NB4 (cell line): ENCODE measurements at regions not wholly inside any gene's neighbourhood (a gene's known extent, or its start where the extent isn't known, plus 50 kb on each side); places are given as distances from the start of the nearest gene placed in this dataset.

Source experiments
- DNase-seq: peaks from one replicate; pipeline ENCODE4 v3.0.0; 2010; ENCODE audit warnings: low read depth
- H3K4me3 ChIP-seq: one replicate; pipeline ENCODE4 v1.5.1; 2011; ENCODE audit warnings: mild to moderate bottlenecking, low read depth, low read length, moderate library complexity
- MAX ChIP-seq: IDR thresholded peaks from 2 replicates; pipeline ENCODE4 v1.6.1; 2011; ENCODE audit warnings: low read depth, low read length
- MYC ChIP-seq: IDR thresholded peaks from 2 replicates; pipeline ENCODE4 v1.6.1; 2011; ENCODE audit warnings: low read depth, low read length
- POLR2A ChIP-seq: IDR thresholded peaks from 2 replicates; pipeline ENCODE4 v1.6.1; 2011; ENCODE audit warnings: mild to moderate bottlenecking; ENCODE audit not compliant: insufficient read length; ENCODE audit errors: extremely low read depth
- TF ChIP-seq, protein P1 (sequence below): IDR thresholded peaks from one replicate; pipeline ENCODE4 v1.5.1; 2012; ENCODE audit warnings: low read depth, low read length

DNA sequence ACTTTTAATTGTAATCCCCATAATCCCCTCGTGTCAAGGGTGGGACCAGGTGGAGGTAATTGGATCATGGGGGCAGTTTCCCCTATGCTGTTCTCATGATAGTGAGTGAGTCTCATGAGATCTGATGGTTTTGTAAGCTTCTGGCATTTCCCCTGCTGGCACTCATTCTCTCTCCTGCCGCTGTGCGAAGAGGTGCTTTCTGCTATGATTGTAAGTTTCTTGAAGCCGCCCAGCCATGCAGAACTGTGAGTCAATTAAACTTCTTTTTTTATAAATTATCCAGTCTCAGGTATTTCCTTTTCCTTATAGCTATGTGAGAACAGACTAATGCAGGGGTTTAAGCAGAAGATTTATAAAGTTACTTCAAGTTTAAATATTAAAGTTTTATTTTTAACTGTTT, 655.2 kb downstream of the EPHA4 start:
- TF ChIP-seq MAX (no peak), MYC (no peak), POLR2A (no peak)
- TF ChIP-seq, protein P1, sequence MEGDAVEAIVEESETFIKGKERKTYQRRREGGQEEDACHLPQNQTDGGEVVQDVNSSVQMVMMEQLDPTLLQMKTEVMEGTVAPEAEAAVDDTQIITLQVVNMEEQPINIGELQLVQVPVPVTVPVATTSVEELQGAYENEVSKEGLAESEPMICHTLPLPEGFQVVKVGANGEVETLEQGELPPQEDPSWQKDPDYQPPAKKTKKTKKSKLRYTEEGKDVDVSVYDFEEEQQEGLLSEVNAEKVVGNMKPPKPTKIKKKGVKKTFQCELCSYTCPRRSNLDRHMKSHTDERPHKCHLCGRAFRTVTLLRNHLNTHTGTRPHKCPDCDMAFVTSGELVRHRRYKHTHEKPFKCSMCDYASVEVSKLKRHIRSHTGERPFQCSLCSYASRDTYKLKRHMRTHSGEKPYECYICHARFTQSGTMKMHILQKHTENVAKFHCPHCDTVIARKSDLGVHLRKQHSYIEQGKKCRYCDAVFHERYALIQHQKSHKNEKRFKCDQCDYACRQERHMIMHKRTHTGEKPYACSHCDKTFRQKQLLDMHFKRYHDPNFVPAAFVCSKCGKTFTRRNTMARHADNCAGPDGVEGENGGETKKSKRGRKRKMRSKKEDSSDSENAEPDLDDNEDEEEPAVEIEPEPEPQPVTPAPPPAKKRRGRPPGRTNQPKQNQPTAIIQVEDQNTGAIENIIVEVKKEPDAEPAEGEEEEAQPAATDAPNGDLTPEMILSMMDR: no peak
- no peak overlapping the region for H3K4me3 ChIP-seq
- DNase-seq: no peak

- TF ChIP-seq POLR2A: no peak
- TF ChIP-seq, protein P1: no peak
- TF ChIP-seq MAX: no peak
- TF ChIP-seq MYC: no peak
- no peak for DNase-seq
These were observed 641.6 kb downstream of the EPHA4 start for GRCh38 chr2:220930271-220931076.

DNA sequence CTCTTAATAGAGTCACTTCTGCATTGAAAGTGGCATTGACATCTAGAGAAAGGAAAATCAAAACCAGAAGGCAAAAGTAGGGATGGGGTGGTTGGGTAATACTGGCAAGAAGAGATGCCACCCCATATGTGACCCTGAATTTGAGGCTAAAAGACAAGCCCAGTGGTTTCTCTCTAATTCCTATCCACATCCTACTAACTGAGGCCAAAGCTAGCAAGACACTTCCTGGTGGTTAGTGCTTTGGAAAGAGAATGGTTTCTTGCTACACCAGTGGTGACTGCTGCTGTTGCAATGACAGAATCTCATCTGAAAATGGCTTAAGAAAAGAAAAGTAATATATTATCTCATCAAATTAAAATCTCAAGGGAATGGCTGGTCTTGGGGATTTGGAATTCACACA, 640.6 kb downstream of the EPHA4 start:
- no peak for DNase-seq

More at GRCh38 chr2:220930271-220931076, 641.6 kb downstream of the EPHA4 start:
- no peak overlapping the region for H3K4me3 ChIP-seq

GRCh38 chr2:220932041-220932440, 640.1 kb downstream of the EPHA4 start:
- no peak for DNase-seq
- no peak overlapping the region for H3K4me3 ChIP-seq
- TF ChIP-seq, protein P1: no peak
- TF ChIP-seq MAX (no peak), MYC (no peak), POLR2A (no peak)

More for the DNA sequence above, 640.6 kb downstream of the EPHA4 start:
- TF ChIP-seq MAX: no peak
- no peak for TF ChIP-seq MYC
- TF ChIP-seq, protein P1: no peak
- TF ChIP-seq POLR2A: no peak
- no peak overlapping the region for H3K4me3 ChIP-seq

DNA sequence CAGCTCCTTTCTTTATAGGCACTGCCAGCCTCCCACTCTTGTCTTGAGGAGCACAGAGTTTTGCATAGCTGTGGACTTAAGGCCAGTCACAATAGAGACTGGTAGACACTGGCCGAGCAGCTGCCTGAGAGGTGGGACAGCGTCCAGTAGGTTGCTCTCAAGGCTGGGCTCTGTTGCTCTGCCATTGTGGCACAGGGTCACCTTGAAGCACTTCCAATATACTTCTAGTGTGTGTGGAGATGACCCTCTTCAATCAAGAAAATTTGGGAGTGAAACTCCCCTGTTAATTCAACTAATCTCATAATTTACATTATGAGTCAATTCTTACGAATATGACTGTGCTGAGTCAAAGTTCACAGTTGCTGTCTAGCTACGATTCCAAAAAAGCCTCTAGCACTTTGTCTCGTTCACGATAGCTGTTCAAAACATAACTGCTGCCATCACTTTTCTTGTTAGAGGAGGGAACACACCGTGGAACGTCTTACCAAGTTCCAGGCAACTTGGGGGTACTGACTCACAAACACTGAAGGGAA, 636.2 kb downstream of the EPHA4 start:
- H3K4me3 ChIP-seq: no peak overlapping the region
- TF ChIP-seq MAX (no peak), MYC (no peak), POLR2A (no peak)
- TF ChIP-seq, protein P1: no peak
- no peak for DNase-seq
